ENCODE measurements at regions not wholly inside any gene's neighbourhood (a gene's known extent, or its start where the extent isn't known, plus 50 kb on each side); places are given as distances from the start of the nearest gene placed in this dataset.

DNA sequence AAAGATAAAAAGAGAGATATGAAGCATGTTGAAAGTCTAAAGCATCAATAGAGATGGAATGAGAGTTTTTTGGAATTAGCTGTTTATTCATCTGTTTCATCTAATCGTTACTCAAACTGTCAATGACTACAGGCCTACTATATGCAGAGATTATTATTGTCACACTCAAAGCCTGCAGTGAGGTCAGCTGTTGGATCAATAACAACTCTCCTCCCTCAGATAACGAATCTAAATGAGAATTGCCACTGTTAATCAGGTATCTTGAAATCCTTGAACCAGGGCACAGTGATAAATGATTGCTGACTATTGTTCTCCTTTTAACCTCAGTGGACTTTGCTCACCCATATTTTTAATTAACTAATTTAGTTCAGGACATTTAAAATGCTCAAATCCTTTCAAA is 192.3 kb upstream of the SGO1 start:
- TF ChIP-seq, protein P1, sequence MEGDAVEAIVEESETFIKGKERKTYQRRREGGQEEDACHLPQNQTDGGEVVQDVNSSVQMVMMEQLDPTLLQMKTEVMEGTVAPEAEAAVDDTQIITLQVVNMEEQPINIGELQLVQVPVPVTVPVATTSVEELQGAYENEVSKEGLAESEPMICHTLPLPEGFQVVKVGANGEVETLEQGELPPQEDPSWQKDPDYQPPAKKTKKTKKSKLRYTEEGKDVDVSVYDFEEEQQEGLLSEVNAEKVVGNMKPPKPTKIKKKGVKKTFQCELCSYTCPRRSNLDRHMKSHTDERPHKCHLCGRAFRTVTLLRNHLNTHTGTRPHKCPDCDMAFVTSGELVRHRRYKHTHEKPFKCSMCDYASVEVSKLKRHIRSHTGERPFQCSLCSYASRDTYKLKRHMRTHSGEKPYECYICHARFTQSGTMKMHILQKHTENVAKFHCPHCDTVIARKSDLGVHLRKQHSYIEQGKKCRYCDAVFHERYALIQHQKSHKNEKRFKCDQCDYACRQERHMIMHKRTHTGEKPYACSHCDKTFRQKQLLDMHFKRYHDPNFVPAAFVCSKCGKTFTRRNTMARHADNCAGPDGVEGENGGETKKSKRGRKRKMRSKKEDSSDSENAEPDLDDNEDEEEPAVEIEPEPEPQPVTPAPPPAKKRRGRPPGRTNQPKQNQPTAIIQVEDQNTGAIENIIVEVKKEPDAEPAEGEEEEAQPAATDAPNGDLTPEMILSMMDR (IDR thresholded peaks at IDR 0.05; ENCODE audit: low read depth, low read length): no peak
- no peak for TF ChIP-seq MYC (IDR thresholded peaks at IDR 0.05; ENCODE audit: low read depth, low read length)
- TF ChIP-seq POLR2A (IDR thresholded peaks at IDR 0.05; ENCODE audit: extremely low read depth, insufficient read length): no peak
- TF ChIP-seq, protein P2, sequence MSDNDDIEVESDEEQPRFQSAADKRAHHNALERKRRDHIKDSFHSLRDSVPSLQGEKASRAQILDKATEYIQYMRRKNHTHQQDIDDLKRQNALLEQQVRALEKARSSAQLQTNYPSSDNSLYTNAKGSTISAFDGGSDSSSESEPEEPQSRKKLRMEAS (IDR thresholded peaks at IDR 0.05; ENCODE audit: low read depth, low read length): no peak

Measured in NB4 (cell line).